GM12875 (cell line): ENCODE measurements at regions not wholly inside any gene's neighbourhood (a gene's known extent, or its start where the extent isn't known, plus 50 kb on each side); places are given as distances from the start of the nearest gene placed in this dataset.

Experiments
- H3K4me3 ChIP-seq: one replicate; pipeline ENCODE4 v1.5.1; 2011; ENCODE audit warnings: low read depth, low read length, control low read depth
- CTCF ChIP-seq: IDR thresholded peaks from 2 replicates; pipeline ENCODE4 v1.5.1; 2011; ENCODE audit warnings: low read depth, mild to moderate bottlenecking, control low read depth, inconsistent platforms, low read length, moderate library complexity, borderline replicate concordance; ENCODE audit not compliant: insufficient read depth

GRCh38 chr2:152874955-152875354, 156.5 kb downstream of the ARL6IP6 start:
- TF ChIP-seq CTCF = no peak
- H3K4me3 ChIP-seq = no peak overlapping the region

GRCh38 chr2:152870239-152870638, 151.8 kb downstream of the ARL6IP6 start:
- TF ChIP-seq CTCF = no peak
- H3K4me3 ChIP-seq = no peak overlapping the region

GRCh38 chr2:152867397-152867796, 149.0 kb downstream of the ARL6IP6 start:
- no peak overlapping the region for H3K4me3 ChIP-seq
- no peak for TF ChIP-seq CTCF

GRCh38 chr2:152864601-152865149, 146.3 kb downstream of the ARL6IP6 start:
- TF ChIP-seq CTCF = no peak
- no peak overlapping the region for H3K4me3 ChIP-seq

- no peak for TF ChIP-seq CTCF
- no peak overlapping the region for H3K4me3 ChIP-seq
Measured at GRCh38 chr2:152863826-152864225, 145.4 kb downstream of the ARL6IP6 start.

GRCh38 chr2:152861349-152861942, 143.0 kb downstream of the ARL6IP6 start:
- H3K4me3 ChIP-seq = no peak overlapping the region
- peak; percentile 73 for TF ChIP-seq CTCF

- no peak overlapping the region for H3K4me3 ChIP-seq
Measured at GRCh38 chr2:152858594-152859265, 140.3 kb downstream of the ARL6IP6 start.

More at GRCh38 chr2:152858594-152859265, 140.3 kb downstream of the ARL6IP6 start:
- TF ChIP-seq CTCF = no peak
